ENCODE measurements at regions not wholly inside any gene's neighbourhood (a gene's known extent, or its start where the extent isn't known, plus 50 kb on each side); places are given as distances from the start of the nearest gene placed in this dataset.

DNA sequence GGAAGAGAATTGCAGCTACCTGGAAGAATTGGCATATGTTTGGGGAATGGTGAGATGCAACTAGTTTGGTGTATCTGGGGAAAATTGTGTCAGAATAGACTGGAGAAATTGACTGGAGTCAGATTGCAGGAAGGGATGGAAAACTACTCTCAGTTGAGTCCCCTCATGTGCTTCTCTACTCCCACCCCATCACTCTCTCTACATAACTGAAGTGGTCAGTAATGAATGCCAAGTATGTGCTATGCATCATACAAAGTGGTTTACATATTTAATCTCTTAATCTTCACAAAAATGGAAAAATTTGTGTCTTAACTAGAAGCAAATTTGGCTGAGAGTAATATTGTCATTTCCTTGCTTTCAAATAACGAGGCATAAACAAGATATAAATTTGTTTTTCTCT, 146.4 kb upstream of the TNC start:
- TF ChIP-seq, protein P1, sequence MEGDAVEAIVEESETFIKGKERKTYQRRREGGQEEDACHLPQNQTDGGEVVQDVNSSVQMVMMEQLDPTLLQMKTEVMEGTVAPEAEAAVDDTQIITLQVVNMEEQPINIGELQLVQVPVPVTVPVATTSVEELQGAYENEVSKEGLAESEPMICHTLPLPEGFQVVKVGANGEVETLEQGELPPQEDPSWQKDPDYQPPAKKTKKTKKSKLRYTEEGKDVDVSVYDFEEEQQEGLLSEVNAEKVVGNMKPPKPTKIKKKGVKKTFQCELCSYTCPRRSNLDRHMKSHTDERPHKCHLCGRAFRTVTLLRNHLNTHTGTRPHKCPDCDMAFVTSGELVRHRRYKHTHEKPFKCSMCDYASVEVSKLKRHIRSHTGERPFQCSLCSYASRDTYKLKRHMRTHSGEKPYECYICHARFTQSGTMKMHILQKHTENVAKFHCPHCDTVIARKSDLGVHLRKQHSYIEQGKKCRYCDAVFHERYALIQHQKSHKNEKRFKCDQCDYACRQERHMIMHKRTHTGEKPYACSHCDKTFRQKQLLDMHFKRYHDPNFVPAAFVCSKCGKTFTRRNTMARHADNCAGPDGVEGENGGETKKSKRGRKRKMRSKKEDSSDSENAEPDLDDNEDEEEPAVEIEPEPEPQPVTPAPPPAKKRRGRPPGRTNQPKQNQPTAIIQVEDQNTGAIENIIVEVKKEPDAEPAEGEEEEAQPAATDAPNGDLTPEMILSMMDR (IDR thresholded peaks at IDR 0.05; ENCODE audit: low read length) = no peak
- no peak for TF ChIP-seq EZH2phosphoT487 (IDR thresholded peaks at IDR 0.05; ENCODE audit: low read length)
